NT2/D1 (cell line): ENCODE measurements at regions not wholly inside any gene's neighbourhood (a gene's known extent, or its start where the extent isn't known, plus 50 kb on each side); places are given as distances from the start of the nearest gene placed in this dataset.

Source experiments
- YY1 ChIP-seq: IDR thresholded peaks from 2 replicates; pipeline ENCODE4 v1.6.1; 2011; ENCODE audit not compliant: insufficient read length, insufficient read depth
- ZNF274 ChIP-seq: IDR thresholded peaks from 2 replicates; pipeline ENCODE4 v1.6.1; 2011; ENCODE audit warnings: mild to moderate bottlenecking, low read depth, low read length

DNA sequence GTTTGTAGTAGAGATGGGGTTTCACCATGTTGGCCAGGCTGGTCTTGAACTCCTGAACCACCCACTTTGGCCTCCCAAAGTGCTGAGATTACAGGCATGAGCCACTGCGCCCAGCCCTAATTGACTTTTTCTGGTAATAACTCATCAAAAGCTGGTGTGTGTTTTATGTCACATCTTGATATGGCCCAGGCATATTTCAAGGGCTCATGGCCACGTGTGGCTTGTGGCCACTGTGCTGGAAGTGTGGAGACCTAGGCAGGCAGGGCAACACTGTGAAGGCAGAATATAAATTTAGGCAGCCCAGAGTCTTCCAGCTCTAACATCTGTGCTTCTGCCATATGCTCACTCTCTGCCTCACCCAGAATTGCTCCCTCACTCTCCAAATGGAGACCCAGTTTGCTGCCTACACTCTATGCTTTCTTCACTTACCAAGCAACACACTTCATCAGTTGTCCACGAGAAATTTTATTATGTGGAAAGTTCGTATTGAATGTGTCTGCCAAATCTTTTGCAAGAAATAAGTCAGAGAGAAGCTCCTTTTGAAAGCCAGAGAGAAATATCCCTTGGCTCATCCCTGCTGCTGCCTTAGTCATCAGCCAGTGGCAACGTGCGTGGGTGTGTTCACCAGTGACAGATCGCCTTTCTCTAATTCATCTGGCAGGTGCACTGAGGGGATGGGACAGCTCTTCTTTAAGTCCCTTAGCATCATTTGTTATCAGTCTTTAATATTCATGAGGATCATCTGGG is 129.4 kb upstream of the CXCR4 start:
- no peak for TF ChIP-seq YY1
- no peak for TF ChIP-seq ZNF274
